Body of pancreas (tissue), 4 donors: ENCODE measurements at regions not wholly inside any gene's neighbourhood (a gene's known extent, or its start where the extent isn't known, plus 50 kb on each side); places are given as distances from the start of the nearest gene placed in this dataset.

Experiments used
- ATAC-seq: fragments of 150-250 bp; one replicate; pipeline ENCODE4 v1.9.1; 2016
- DNase-seq, 4 donors: peaks; one replicate each; pipeline ENCODE4 v3.0.0-alpha.2; 2019
- H3K27ac ChIP-seq, 4 donors: fragments of 200-600 bp; sonication (generic); 1 replicate in 3 of 4; 2 replicates in 1 of 4; pipeline versions ENCODE4 v1.5.1 to v1.6.1; 2016 to 2019; ENCODE audit warnings: mild to moderate bottlenecking in 1 of 4, mixed read lengths in 1 of 4, moderate library complexity in 1 of 4
- H3K27me3 ChIP-seq, 2 donors: fragments of 200-600 bp; sonication (generic); one replicate each; pipeline ENCODE4 v1.6.0; 2016; ENCODE audit warnings: mild to moderate bottlenecking in 1 of 2
- H3K36me3 ChIP-seq, 2 donors: fragments of 200-600 bp; sonication (generic); replicated peaks in 1 of 2; 2 replicates each; pipeline ENCODE4 v1.5.1; 2016; ENCODE audit warnings: low read depth in 2 of 2; ENCODE audit not compliant: insufficient read depth in 1 of 2
- H3K4me1 ChIP-seq: fragments of 200-600 bp; sonication (generic); one replicate; pipeline ENCODE4 v1.6.0; 2016
- H3K4me3 ChIP-seq, 2 donors: fragments of 200-600 bp; sonication (generic); 1 replicate in 1 of 2; 2 replicates in 1 of 2; pipeline ENCODE4 v1.5.1; 2016 to 2019
- H3K9me3 ChIP-seq, 3 donors: fragments of 200-600 bp; sonication (generic); 1 replicate in 2 of 3; 2 replicates in 1 of 3; pipeline ENCODE4 v1.5.1; 2016
- CTCF ChIP-seq, 7 experiments: fragments of 450-650 bp in 4 of 7; fragments of 200-600 bp in 3 of 7; sonication (generic) in 3 of 7; IDR thresholded peaks; one replicate each; pipeline ENCODE4 v1.5.1; 2016 to 2019; ENCODE audit warnings: antibody characterized with exemption in 7 of 7
- POLR2A ChIP-seq, 3 donors: fragments of 450-650 bp; IDR thresholded peaks; one replicate each; pipeline ENCODE4 v1.6.1; 2016; ENCODE audit warnings: antibody characterized with exemption in 3 of 3, mild to moderate bottlenecking in 2 of 3
- WGBS, 2 donors: methylation state at CpG; one replicate each; pipeline ENCODE4 v1.1.5; 2017; 5-methylcytosine and 5-hydroxymethylcytosine counted together
- intact Hi-C: fragments of 100-400 bp; cut with DNase I; formaldehyde crosslinking; loops from one replicate; pipeline ENCODE4 v1.15.1; 2023

GRCh38 chrX:153238361-153238760, 59.3 kb downstream of the MAGEA1 start:
- H3K4me1 ChIP-seq = no peaks in the 10 kb centered on the region
- DNase-seq (no peak), ATAC-seq (no peak)
- no peak overlapping the region for H3K4me3 ChIP-seq
- H3K27ac ChIP-seq = no peak overlapping the region
- intact Hi-C loops = no loop called here
- TF ChIP-seq POLR2A (IDR thresholded peaks at IDR 0.05) (no peak), CTCF (IDR thresholded peaks at IDR 0.05) (no peak)
- H3K27me3 ChIP-seq = no peaks in the 10 kb centered on the region
- no peaks in the 10 kb centered on the region for H3K36me3 ChIP-seq
- H3K9me3 ChIP-seq = no peaks in the 10 kb centered on the region
- 58 to 63% methylated on average over 2 of the region's 2 CpGs for WGBS, 2 donors
